Astrocyte of the spinal cord (primary cell): ENCODE measurements at regions not wholly inside any gene's neighbourhood (a gene's known extent, or its start where the extent isn't known, plus 50 kb on each side); places are given as distances from the start of the nearest gene placed in this dataset.

ENCODE experiments used
- DNase-seq: peaks from one replicate; pipeline ENCODE4 v3.0.0; 2011; ENCODE audit warnings: low read depth, low spot score
- H3K4me3 ChIP-seq: 2 replicates; pipeline ENCODE4 v1.5.1; 2011; ENCODE audit warnings: low read depth, mild to moderate bottlenecking, low read length, moderate library complexity
- in situ Hi-C: cut with HindIII; loops from 2 replicates; pipeline ENCODE4 v1.10.0; 2017; ENCODE audit warnings: low sequenced_read_pairs
- TF ChIP-seq, protein P1 (sequence below): IDR thresholded peaks from 2 replicates; pipeline ENCODE4 v1.5.1; 2012; ENCODE audit warnings: low read depth, mild to moderate bottlenecking, low read length, inconsistent platforms

DNA sequence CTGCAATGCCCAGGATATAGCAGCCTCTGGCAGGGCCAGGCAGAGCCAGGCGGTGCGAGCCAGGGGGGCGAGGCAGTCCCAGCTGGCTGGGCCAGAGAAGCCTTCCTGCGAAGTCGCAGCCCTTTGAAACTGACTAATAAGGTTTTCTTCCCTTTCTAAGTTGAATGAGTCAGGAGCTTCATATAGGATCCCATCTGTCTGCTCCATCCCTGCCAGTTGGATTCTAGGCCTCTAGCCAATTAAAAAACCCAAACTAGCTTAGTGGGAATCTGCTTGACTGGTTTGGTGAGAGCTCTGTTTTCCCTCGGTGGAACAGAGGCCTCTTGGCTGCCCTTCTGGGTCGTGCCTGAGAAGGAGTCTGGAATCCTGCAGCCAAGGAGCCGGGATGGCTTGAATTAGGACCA, 70.1 kb upstream of the RAPGEF1 start:
- H3K4me3 ChIP-seq: no peak overlapping the region
- DNase-seq: peak; percentile 40
- TF ChIP-seq, protein P1, sequence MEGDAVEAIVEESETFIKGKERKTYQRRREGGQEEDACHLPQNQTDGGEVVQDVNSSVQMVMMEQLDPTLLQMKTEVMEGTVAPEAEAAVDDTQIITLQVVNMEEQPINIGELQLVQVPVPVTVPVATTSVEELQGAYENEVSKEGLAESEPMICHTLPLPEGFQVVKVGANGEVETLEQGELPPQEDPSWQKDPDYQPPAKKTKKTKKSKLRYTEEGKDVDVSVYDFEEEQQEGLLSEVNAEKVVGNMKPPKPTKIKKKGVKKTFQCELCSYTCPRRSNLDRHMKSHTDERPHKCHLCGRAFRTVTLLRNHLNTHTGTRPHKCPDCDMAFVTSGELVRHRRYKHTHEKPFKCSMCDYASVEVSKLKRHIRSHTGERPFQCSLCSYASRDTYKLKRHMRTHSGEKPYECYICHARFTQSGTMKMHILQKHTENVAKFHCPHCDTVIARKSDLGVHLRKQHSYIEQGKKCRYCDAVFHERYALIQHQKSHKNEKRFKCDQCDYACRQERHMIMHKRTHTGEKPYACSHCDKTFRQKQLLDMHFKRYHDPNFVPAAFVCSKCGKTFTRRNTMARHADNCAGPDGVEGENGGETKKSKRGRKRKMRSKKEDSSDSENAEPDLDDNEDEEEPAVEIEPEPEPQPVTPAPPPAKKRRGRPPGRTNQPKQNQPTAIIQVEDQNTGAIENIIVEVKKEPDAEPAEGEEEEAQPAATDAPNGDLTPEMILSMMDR: no peak
- in situ Hi-C loops: no loop called here

DNA sequence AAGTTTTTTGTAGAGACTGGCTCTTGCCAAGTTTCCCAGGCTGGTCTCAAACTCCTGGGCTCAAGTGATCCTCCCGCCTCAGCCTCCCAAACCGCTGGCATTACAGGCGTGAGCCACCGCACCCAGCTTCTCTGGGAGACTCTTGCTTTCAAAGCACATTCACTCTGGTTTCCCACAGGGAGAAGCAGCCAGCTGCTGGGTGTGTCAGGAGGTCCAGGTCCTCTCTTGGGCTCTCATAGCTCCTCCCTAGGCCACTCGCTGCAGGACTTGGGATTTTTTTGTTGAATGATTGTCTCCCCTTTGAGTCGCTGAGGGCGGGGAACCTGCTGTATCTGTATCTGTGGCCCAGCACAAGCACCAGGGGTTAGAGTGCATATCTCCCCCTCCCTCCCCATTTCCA, 68.4 kb upstream of the RAPGEF1 start:
- TF ChIP-seq, protein P1: no peak
- no peak for DNase-seq
- in situ Hi-C loops: no loop called here
- no peak overlapping the region for H3K4me3 ChIP-seq

DNA sequence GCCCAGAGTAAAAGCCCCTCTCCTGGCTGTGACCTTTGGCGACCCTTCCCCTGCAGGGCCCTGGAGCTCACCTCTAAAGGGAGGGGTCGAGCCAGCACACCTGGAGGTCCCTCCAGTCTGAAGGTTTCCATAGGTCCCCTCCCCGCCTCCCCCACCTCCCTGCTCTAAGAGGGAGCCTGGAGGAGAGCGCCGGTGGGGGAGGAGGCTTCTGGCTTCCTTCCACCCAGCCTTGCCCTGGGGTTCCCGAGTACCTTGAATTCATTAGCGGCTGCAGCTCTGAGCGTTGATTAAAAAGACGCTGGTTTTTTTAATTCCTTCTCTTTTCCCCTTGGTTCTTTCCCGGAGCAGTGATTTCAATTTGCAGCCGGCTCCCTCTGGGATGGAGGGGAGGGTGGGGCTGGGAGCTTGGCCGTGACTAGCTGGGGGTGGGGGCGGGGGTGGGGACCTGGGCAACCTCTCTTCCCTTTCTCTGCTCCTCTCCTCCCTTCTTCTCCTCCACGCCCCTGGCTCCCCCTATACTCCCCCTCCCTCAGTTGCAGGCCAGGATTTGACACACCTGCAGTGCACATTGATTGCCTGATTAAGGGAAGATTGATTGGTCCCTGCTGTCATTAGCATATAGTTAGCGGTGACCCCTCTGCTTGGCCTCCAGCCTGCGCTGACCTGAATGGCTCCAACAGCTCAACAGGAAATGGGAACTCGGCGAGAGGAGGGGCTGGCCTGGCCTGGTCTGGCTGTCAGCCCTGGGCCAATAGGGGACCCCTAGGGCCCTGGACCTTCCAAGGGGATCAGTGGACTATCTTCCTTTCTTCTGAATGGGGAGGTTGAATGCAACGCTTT, 67.5 kb upstream of the RAPGEF1 start:
- no peak overlapping the region for H3K4me3 ChIP-seq
- in situ Hi-C loops: no loop called here
- TF ChIP-seq, protein P1: no peak
- no peak for DNase-seq

DNA sequence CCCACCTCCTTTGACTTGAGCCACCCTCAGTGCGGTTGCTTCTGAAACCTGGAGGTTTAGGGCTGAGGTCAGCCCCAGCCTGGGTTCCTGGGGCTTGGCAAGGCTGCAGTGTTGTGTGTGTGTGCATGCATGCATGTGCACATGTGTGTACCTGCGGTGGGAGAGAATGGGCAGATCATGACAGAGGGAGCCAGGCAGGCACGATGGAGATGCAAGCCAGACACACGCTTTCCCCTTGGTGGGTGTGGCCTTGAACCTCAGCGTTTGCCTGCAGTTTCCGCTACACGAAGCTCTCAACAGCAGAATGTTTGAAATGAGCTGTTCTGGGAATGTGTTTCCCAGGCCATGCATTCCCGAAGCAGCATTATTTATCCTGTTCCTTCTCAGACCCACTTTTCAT, 65.9 kb upstream of the RAPGEF1 start:
- TF ChIP-seq, protein P1: no peak
- no peak overlapping the region for H3K4me3 ChIP-seq
- DNase-seq: no peak
- in situ Hi-C loops: no loop called here

DNA sequence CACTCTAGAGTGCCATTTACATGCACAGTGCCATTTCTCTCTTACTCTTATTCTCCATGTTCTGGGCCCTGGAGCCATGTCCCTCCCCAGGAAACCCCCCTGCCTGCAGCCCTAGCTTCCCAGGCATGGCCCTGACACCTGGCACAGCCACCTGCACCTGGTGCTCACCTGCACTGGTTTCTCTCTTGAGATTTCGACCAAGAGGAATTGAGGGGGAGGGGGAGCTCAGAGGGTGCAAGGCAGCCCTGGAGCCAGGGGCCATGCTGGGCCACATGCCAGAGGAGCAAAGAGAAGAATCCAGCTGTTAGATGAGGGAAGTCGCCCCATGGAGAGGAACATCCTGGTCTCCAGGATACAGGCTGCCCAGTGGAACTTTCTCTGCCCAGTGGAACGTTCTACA, 65.0 kb upstream of the RAPGEF1 start:
- TF ChIP-seq, protein P1: no peak
- no peak for DNase-seq
- no peak overlapping the region for H3K4me3 ChIP-seq
- in situ Hi-C loops: no loop called here

DNA sequence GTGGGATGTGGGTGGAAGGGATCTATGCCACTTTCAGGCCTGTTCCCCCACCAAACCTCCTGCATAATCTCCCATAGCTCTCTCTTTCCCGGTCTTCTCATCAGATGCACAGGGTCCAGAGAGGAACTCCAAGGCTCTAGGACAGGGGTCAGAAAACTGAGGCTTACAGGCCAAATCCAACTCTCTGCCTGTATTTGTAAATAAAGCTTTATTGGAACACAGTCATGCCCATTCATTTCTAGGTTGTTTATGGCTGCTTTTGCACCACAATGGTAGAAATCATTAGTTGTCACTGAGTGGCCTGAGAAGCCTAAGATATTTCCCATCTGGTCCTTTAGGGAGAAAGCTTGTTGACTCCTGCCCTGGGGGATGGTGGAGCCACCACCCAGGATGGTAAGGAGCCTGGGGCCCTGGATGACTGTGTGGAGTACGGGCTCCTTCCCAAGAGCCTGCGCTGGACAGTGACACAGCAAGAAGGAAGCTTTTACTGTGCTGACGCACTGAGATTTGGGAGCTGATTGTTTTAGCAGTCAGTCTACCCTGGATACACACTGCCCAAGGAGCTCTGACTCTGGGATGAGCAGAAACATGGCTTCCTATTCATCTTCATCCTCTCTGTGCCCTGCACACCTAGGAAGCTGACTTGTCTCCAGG, 64.0 kb upstream of the RAPGEF1 start:
- TF ChIP-seq, protein P1: no peak
- in situ Hi-C loops: no loop called here
- no peak for DNase-seq
- H3K4me3 ChIP-seq: no peak overlapping the region
